Suppressor macrophage treated with lipopolysaccharide for 1 hour (primary cell): ENCODE measurements at regions not wholly inside any gene's neighbourhood (a gene's known extent, or its start where the extent isn't known, plus 50 kb on each side); places are given as distances from the start of the nearest gene placed in this dataset.
A peak's percentile ranks its signal among the peaks of the same experiment; 100 is the strongest.
"Not testable (repeated sequence)": the region's sequence is repeated elsewhere in the genome, so short reads cannot be mapped to it uniquely, and the experiment has no call there.

ENCODE experiments used
- DNase-seq, 3 donors: peaks; one replicate each; pipeline ENCODE4 v3.0.0-alpha.2; 2020 to 2022

DNA sequence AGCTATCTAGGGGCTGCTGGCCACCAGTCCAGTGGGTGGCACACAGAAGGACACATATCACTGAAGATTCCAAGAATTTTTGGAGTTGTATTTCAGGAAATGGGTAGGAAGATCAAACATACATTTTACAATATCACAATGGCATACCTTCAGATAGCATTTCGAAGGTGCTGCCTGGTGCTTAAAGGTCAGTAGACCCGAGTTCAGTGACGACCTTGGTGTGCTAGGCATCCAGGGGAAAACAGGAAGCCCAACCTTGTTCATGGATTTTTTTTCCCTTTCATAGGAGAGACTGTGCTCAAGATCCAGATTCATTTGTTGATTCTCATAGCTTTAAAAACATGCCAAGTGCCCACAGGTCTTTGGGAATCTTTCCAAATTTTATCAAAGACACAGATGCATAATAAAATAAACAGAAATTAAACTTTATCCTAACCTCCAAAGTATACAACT is 51.0 kb upstream of the RCBTB2 start:
- no peak for DNase-seq

DNA sequence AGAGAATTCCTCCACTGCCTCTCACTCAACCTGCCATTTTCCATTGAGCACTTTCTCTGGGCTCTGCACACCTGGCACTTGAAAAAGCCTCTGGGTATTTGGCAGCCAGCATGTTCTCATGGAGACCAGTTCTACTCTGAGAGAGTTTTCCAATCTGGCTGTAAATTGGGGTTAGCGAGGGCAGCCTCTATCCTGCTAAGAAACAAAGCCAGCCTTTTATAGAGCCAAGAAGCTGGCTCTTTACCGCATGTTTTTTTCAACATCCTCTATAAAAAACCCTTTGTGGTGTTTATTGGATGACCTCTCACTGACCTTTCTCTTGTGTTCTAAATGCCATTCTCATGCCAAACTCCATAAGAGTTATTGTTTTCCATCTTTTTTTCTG is 52.6 kb upstream of the RCBTB2 start:
- DNase-seq, result peak in 1 of 3 donors; percentile 35

DNA sequence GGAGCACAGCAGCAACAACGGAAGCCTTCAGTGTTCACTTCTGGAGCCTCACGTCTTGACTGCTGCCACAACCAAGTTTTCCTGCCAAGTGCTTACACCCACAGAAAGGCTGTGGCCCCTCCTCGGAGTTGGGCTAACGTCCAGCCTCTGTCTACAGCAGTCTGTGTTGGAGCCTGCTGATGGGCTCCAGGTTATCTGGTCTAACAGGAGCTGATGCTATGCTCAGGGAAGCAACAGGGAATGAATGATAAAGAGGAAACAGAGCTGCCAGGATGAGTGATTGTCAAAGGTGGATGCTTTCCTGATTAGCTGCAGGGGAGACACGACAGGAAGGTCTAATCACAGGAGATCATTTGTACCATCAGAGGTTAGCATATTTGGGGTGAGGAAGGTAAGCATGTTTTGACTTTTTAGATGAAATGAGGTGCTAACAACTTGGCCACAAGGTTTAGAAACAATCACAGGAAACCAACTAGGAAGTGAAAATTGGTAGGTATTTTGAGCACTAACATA is 53.8 kb upstream of the RCBTB2 start:
- no peak for DNase-seq

DNA sequence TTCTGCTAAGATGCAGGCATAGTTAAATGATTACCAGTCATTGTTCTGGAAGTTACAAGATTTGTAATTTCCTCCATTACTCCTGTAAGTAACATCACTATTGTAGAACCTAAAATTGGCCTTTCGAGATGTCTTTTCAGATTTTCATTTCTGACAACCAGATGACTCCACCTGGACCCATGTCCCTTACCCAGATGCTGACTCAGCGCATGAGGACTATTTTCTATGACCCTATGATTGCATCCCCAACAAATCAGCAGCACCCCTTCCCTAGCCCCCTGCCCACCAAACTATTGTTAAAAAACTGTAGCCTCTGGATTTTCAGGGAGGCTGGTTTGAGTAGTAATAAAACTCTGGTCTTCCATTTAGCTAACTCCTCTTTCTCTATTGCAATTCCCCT is 55.2 kb upstream of the RCBTB2 start:
- no peak for DNase-seq

DNA sequence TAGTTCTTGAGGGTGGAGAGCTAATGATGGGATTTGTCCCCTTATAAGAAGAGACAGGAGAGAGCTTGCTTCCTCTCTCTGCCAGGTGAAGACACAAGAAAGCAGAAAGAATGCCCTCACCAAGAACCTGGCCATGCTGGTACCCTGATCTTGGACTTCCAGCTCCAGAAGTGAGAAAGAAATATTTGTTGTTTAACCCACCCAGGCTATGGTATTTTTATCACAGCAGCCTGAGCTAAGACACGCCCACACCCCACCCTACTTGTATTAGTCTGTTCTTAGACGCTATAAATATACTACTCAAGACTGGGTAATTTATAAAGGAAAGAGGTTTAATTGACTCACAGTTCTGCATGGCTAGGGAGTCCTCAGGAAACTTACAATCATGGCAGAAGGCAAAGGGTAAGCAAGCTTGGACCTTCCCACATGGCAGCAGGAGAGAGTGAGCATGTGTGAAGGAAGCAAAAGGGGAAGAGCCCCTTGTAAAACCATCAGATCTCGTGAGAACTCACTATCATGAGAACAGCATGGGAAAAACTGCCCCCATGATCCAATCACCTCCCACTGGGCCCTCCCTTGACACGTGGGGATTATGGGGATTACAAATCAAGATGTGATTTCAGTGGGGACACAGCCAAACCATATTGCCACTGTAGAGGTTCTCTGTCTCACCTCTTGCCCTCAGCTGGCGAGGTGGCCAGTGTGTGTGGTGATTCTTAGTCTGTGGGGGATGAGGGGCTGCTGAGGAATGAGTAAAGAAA is 57.4 kb upstream of the RCBTB2 start:
- DNase-seq, result no peak

DNA sequence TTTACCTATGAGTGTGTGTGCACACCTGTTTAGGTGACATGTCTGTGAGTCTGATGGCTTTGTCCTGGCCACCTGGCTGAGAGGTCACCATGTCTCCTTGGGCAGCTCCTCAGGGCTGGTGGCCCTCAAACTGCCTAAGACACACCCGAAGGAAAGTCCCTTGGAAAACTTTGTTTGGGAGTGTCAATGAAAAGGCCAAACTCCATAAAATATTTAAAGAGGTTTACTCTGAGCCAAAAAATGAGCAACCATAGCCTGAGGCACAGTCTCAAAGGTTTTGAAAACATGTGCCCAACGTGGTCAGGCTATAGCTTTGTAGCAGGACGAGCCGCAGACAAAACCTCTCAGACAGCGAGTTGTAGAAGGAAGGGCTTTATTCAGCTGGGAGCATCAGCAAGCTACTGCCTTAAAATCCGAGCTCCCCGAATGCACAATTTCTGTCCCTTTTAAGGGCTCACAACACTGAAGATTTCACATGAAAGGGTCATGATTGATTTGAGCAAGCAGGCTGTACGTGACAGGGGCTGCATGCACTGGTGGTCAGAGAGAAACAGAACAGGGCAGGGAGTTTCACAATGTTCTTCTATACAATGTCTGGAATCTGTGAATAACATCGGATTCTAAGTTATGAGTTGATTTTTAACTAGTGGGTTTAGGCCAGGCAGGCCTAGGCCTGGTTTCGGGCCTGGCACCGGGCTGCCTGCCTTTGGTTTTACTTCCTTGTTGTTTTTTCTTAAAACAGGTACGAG is 58.4 kb upstream of the RCBTB2 start:
- DNase-seq, result not testable (repeated sequence)

DNA sequence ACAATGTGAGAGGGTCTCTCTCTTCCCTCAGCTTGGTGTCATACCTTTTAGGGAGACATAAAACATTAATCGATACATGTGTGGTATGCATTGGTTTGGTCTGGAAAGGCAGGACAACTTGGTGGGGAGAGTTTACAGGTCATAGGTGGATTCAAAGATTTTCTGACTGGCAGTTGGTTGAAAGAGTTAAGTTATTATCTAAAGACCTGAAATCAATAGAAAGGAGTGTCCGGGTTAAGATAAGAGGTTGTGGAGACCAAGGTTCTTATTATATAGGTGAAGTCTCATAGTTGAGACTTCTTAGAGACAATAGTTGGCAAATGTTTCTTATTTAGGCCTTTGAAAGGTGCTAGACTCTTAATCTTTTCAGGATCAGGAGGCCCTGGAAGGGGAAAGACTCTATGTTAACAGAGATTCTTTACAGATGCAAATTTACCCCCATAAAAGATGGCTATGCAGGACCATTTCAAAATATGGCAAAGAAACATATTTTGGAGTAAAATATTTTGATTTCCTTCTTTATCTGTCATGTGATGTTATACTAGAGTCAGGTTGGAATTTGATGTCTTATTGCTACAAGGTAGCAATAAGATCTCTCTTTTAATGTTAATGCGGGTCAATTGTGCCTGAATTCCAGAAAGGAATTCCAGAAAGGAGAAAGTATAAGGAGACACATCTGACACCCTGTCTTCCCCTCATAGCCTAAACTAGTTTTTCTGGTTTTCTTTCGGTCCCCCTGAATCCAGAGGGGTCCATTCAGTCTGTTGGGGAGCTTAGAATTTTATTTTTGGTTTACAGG is 59.2 kb upstream of the RCBTB2 start:
- DNase-seq, result no peak

DNA sequence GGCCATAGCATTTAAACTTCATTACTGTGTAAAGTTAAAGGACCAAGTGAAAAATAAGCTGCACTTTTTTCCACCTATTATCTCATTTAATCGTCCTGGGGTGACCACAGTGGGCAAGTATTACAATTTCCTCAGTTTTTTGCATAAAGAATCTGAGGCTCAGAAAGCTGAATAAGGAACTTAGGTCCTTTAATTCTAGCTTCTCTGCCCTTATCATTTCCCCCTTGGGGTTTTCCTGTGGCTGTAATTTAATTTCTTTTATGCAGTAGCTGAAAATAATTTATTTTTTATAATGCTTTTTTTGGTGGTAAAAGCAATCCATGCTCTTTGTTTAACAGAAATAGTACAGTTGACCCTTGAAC is 59.8 kb upstream of the RCBTB2 start:
- peak in 1 of 3 donors; percentile 36 for DNase-seq

DNA sequence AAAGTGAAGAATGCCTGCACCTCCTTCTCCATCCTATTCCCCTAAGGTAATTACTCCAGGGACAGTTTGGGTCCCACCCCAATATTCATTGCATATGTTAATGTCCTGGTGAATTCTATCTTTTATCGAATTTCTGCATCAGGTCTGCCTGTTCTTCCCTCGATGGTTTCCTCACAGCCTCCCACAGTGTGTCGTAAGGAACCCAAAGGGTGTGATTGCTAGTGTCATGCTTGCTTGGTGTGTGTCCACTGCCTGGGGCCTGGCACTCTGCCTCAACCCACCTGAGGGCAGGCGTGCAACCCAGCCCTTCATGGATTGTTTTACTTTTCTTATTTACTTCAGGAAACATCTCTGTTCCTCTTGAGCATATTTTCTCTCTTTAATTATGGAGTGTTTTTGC is 60.2 kb upstream of the CYSLTR2 start:
- no peak for DNase-seq

DNA sequence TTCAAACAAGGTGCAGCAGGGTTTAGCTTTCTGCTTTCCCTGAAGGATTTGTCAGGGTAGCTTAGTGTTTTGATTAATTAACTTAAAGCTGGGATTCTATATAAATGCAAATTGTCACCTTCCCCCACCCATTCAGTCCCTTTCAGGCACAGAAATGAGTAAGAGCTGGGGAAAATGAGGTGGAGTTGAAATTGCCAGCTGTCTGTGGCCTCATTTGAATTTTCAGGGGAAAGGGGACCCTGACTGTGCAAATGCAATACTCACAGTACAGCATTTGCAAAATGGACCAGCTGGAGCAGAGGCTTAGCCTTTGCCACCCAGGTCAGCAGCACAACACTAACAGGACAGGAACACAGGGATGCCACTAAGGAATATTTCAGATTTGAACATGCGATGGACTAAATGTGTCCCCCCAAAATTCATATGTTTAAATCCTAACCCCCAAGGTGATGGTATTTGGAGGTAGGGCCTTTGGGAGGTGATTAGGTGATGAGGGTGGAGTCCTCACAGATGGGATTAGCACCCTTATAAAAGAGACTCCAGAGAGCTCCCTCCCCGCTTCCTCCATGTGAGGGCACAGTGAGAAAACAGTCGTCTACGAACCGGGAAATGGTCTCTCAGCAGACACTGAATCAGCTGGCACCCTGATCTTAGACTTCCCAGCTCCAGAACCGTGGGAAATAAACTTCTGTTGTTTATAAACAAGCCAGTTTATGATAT is 59.5 kb upstream of the CYSLTR2 start:
- DNase-seq, result no peak

DNA sequence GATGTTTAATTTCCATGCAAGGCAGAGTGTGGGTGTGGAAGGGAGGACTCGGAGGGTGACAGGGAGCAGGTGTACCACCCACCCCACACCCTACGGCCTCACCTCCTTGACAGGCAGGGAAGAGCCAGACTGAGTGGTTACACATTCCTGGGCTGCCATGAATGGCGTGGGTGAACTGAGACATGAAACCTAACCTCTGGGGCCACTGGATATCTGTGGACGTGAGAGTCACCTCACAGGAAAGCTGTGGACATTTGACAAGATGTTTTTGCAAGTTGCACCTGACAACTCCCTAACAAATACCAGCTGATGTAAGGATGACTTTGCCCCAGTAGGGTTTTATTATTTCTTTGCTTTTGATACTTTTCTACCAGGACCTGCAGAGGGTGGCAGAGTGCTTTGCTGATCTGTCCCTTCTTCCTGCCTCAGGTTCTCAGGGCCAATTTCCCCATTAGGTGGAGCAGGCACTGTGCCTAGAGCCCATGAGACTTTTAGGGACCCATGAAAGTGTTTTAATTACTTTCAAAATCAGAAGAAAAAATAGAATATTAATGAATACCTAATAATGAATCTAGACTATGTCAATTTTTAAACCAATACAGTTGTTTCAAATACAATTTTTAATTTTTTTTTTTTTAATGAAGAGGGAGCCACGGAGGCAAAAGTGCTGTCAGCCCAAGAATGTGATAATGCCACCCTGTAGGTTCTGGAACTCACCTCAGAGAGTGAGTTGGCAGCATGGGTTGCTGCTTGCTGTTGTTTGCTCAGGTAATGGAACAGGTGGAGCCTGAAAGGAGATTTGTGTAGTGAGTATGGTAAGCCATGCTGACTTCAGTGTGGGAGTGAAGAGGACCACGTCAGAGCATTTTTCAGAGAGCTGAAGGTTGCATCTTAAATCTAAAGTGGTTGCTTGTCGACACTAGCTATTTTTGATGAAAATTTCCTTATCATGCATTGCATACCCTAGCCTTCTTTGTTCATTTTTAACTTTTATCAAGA is 58.0 kb upstream of the CYSLTR2 start:
- peak; percentile 78 to 82 (median 81) for DNase-seq

DNA sequence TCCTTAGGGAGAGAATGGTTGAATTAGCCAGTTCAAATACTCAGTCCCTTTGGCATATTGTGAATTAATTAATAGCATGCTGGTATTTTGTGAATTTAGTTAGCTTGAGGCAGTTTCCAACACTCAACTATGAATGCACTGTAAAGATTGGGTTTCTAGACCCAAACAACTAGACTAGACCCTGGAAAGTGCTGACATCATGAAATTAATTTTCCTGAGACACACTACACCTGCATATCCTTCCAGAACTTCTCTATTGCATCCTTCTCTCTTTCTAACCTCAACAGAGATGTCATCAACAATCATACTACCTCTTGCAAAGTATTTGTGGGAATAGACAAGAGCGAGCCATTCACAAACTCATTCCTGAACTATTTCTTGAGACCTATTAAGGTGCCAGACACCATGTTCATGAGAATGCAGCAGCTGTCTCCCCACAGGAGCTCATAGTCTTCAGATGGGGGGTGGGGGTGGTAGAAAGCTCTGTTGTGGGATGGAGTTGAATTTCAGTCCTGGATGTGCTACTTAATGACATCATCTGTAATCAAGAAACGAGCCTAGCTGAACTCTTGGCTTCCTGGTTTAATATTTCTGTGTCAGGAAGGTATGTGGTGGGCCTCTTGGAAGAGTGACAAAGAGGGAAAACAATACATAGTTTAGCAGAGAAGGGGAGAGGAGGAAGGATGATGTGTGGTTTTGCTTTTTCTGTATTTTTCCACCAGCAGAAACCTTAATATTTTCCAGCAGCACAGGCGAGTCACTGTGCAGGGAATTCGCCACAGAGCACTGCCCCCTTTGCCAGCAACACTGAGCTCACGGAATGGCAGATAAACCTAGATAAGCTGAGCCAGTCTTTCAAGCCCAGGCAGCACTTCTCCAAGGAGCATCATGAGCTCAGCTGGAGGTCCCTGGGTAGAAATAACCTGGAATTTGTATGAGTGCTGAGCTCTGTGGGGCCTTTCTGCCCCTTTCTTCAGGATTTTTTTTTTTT is 53.1 kb upstream of the CYSLTR2 start:
- DNase-seq, result no peak

DNA sequence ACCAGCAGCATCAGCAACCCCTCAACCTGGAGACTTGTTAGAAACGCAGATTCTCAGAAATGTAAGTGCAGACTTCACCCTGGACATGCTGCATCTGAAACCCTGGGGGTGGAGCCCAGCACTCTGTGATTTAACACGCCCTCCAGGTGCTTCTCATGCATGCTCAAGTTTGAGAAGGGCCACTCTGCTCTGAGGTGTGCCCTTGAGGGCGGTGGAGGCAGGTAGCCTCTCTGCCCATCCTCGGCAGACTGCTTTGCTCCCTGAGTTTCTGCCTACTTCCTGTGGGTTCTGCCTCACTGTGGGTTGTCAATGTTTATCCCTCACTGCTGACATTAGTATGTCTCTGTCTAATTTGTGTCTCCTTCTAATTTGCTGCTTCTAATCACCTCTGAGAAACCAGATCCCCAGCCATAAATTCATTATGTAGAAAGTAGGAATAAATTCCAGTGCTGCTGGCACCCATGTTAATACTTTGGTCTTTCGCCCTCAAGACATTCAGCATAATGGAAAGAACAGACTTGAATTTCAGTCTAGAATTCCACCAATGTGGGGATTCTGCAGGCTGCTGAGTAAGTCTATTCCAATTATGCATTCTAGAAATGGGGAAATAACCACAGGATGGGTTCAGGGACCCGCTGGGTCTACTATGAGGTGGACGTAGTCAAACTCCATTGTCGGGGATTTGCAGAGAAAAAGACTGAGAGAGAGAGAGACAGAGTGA is 51.3 kb upstream of the CYSLTR2 start:
- DNase-seq, result no peak

DNA sequence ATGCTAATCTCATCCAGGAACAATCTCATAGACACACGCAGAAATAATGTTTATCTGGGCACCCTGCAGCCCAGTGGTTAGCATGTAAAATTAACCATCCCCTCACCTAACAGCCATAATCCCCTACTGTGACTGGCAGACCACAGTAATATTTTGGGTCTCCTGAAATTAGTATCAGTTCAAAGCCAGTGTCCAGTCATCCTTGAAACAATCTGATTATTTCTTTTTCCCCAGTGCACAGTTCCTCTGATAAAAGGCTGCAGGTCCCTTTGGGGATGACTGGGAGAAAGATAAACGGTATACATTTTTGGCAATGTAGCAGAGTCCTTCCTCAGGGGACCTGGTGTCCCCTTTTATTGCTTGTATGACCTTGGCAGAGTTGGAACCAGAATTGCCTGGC is 50.4 kb upstream of the CYSLTR2 start:
- no peak for DNase-seq
